HepG2 (cell line): ENCODE measurements at regions not wholly inside any gene's neighbourhood (a gene's known extent, or its start where the extent isn't known, plus 50 kb on each side); places are given as distances from the start of the nearest gene placed in this dataset.

Experiments
- ATAC-seq: fragments of 200-7000 bp; cut with Tn5 transposase; 3 replicates; pipeline ENCODE4 v1.9.1; 2020; ENCODE audit warnings: mild to moderate bottlenecking, moderate library complexity
- BruUV-seq: library from RNA; stranded (reverse); fragments of 400-500 nt; replicated peaks from 2 replicates; lab custom pipeline; 2021; lab: Mats Ljungman, UMichigan
- CTCF ChIA-PET: fragments of 300-600 bp; formaldehyde crosslinking; extraction: SDS; loops from one replicate; lab custom pipeline; 2021; ENCODE audit warnings: low total read pairs, inconsistent platforms, low intra/inter-chr PET ratio; lab: Yijun Ruan, JAX
- POLR2A ChIA-PET: fragments of 350-600 bp; sonication (Branson Sonifier 250); formaldehyde crosslinking; loops from one replicate; lab custom pipeline; 2020; ENCODE audit warnings: antibody characterized with exemption, inconsistent platforms; lab: Yijun Ruan, JAX
- DNase-seq: peaks from one replicate; pipeline ENCODE4 v3.0.0-alpha.2; 2015; ENCODE audit warnings: low spot score
- FAIRE-seq: peaks from 3 replicates; lab custom pipeline; 2011; peaks lifted over from hg19 to GRCh38; lab: Jason Lieb, UNC
- H2AFZ ChIP-seq: one replicate; pipeline ENCODE4 v1.6.1; 2011; ENCODE audit warnings: low read length, inconsistent platforms
- H3K27ac ChIP-seq: fragments of 300-600 bp; 3 replicates; pipeline ENCODE4 v1.8.0; 2011; ENCODE audit warnings: mixed run types, mild to moderate bottlenecking, mixed read lengths, low read length, inconsistent platforms; ENCODE audit not compliant: insufficient read depth; ENCODE audit errors: extremely low read length
- H3K27me3 ChIP-seq, 2 experiments: fragments of 200-600 bp in 1 of 2; 2 replicates in 1 of 2; 3 replicates in 1 of 2; pipeline versions ENCODE4 v1.6.0 to v1.8.0; 2011; ENCODE audit warnings: low read length in 2 of 2, mild to moderate bottlenecking in 2 of 2, moderate library complexity in 2 of 2, inconsistent platforms in 1 of 2; ENCODE audit not compliant: insufficient read depth in 2 of 2, control insufficient read depth in 1 of 2
- H3K36me3 ChIP-seq, 2 experiments: fragments of 200-600 bp in 1 of 2; replicated peaks in 1 of 2; 2 replicates in 1 of 2; 3 replicates in 1 of 2; pipeline versions ENCODE4 v1.5.1 to v1.8.0; 2011; ENCODE audit warnings: low read length in 2 of 2, inconsistent platforms in 1 of 2; ENCODE audit not compliant: insufficient read depth in 2 of 2, control insufficient read depth in 1 of 2
- H3K4me1 ChIP-seq: 2 replicates; pipeline ENCODE4 v1.5.1; 2012; ENCODE audit warnings: low read length, inconsistent platforms; ENCODE audit not compliant: insufficient read depth
- H3K4me2 ChIP-seq: 2 replicates; pipeline ENCODE4 v1.6.0; 2011; ENCODE audit warnings: low read depth, low read length, inconsistent platforms
- H3K4me3 ChIP-seq, 3 experiments: fragments of 200-600 bp in 1 of 3; sonication (generic), shearing (Covaris generic) in 1 of 3; replicated peaks in 1 of 3; 2 replicates each; pipeline ENCODE4 v1.5.1; 2011 to 2016; ENCODE audit warnings: low read length in 3 of 3, inconsistent platforms in 2 of 3, low read depth in 2 of 3, mild to moderate bottlenecking in 2 of 3, control low read depth in 1 of 3, mixed read lengths in 1 of 3; ENCODE audit not compliant: insufficient read depth in 1 of 3
- H3K79me2 ChIP-seq: one replicate; pipeline ENCODE4 v1.6.1; 2011; ENCODE audit warnings: low read length, inconsistent platforms; ENCODE audit not compliant: insufficient read depth
- H3K9ac ChIP-seq: 2 replicates; pipeline ENCODE4 v1.6.0; 2011; ENCODE audit warnings: mild to moderate bottlenecking, low read depth, low read length, inconsistent platforms; ENCODE audit not compliant: insufficient read depth
- H3K9me3 ChIP-seq: 2 replicates; pipeline ENCODE4 v1.5.1; 2012; ENCODE audit warnings: mild to moderate bottlenecking, low read length
- H4K20me1 ChIP-seq: 2 replicates; pipeline ENCODE4 v1.6.0; 2011; ENCODE audit warnings: inconsistent platforms, mild to moderate bottlenecking, low read length, moderate library complexity; ENCODE audit not compliant: insufficient read depth
- AGO2 ChIP-seq: fragments of 200-400 bp; formaldehyde crosslinking; optimal IDR thresholded peaks from 2 replicates; pipeline ENCODE3; 2017; ENCODE audit warnings: mild to moderate bottlenecking, low read depth, low read length, moderate library complexity
- GATAD1 ChIP-seq: IDR thresholded peaks from 2 replicates; pipeline ENCODE4 v1.6.1; 2016; ENCODE audit warnings: missing genetic modification reagents, missing compliant biosample characterization
- LRRFIP1 ChIP-seq: sonication (generic); formaldehyde crosslinking; conservative IDR thresholded peaks from 2 replicates; pipeline ENCODE4 v1.4.0; 2020; ENCODE audit warnings: missing genetic modification reagents
- RNF219 ChIP-seq: sonication (generic); formaldehyde crosslinking; IDR thresholded peaks from 2 replicates; pipeline ENCODE4 v1.5.0; 2020; ENCODE audit warnings: mild to moderate bottlenecking, missing genetic modification reagents
- ZBTB42 ChIP-seq: sonication (generic); formaldehyde crosslinking; IDR thresholded peaks from 2 replicates; pipeline ENCODE4 v1.5.0; 2020; ENCODE audit warnings: mild to moderate bottlenecking, missing genetic modification reagents
- ZBTB8A ChIP-seq: sonication (generic); formaldehyde crosslinking; IDR thresholded peaks from 2 replicates; pipeline ENCODE4 v1.4.0; 2020; ENCODE audit warnings: mild to moderate bottlenecking, low read depth, missing genetic modification reagents, borderline replicate concordance
- ZNF326 ChIP-seq: sonication (generic); formaldehyde crosslinking; IDR thresholded peaks from 2 replicates; pipeline ENCODE4 v1.4.0; 2020; ENCODE audit warnings: missing genetic modification reagents, borderline replicate concordance
- ZNF460 ChIP-seq: sonication (generic); formaldehyde crosslinking; IDR thresholded peaks from 2 replicates; pipeline ENCODE4 v1.5.1; 2020; ENCODE audit warnings: missing genetic modification reagents, mild to moderate bottlenecking, borderline replicate concordance
- WGBS: methylation state at CpG from one replicate; pipeline ENCODE4 v1.1.6; 2017; ENCODE audit warnings: low lambda C conversion rate; 5-methylcytosine and 5-hydroxymethylcytosine counted together
- in situ Hi-C: cut with HindIII; loops from 2 replicates; pipeline ENCODE4 v1.10.0; 2017; ENCODE audit warnings: low pct_unique_long_range_greater_than_20kb; ENCODE audit not compliant: extremely low pct_ligation_motif_present
- intact Hi-C: fragments of 100-400 bp; cut with micrococcal nuclease; formaldehyde crosslinking; loops from one replicate; pipeline ENCODE4 v1.10.0; 2022; ENCODE audit not compliant: unreplicated experiment

- ChIA-PET CTCF (no interaction called here), POLR2A (no interaction called here)
- no peak for FAIRE-seq
- no peak for TF ChIP-seq LRRFIP1 (CRISPR knock-in tag)
- no peak for TF ChIP-seq ZBTB8A (CRISPR knock-in tag)
- no peak for TF ChIP-seq ZNF326 (CRISPR knock-in tag)
- TF ChIP-seq AGO2: no peak
- TF ChIP-seq ZNF460 (CRISPR knock-in tag): no peak
- no peak for TF ChIP-seq GATAD1 (CRISPR knock-in tag)
- TF ChIP-seq ZBTB42: no peak
- TF ChIP-seq RNF219 (CRISPR knock-in tag): no peak
- Histone ChIP-seq H3K4me2 (no peak overlapping the region), H3K36me3 (no peaks in the 10 kb centered on the region), H4K20me1 (no peaks in the 10 kb centered on the region), H3K9me3 (no peaks in the 10 kb centered on the region), H3K79me2 (no peaks in the 10 kb centered on the region), H3K9ac (no peak overlapping the region), H3K4me1 (peaks cover 13% of the 10 kb centered on the region), H3K27me3 (no peaks in the 10 kb centered on the region; a peak in 1 of 5 replicates), H3K4me3 (no peak overlapping the region), H2AFZ (no peak overlapping the region), H3K27ac (no peak overlapping the region)
- in situ Hi-C loops: no loop called here
- DNase-seq: no peak
- ATAC-seq: no peak
- intact Hi-C loops: no loop called here
- WGBS: 53% methylated on average over 3 of the region's 3 CpGs
- no TSS peak for BruUV-seq
These were observed 92.1 kb upstream of the WDFY3 start for GRCh38 chr4:85058551-85058950.
